WTC11 (cell line): ENCODE measurements at regions not wholly inside any gene's neighbourhood (a gene's known extent, or its start where the extent isn't known, plus 50 kb on each side); places are given as distances from the start of the nearest gene placed in this dataset.

Experiments used
- ATF1 ChIP-seq: sonication (generic); formaldehyde crosslinking; IDR thresholded peaks from 2 replicates; pipeline ENCODE4 v1.8.1; 2023; ENCODE audit warnings: mild to moderate bottlenecking, moderate library complexity, missing genetic modification reagents
- CREB1 ChIP-seq: sonication (generic); formaldehyde crosslinking; IDR thresholded peaks from 2 replicates; pipeline ENCODE4 v1.8.0; 2023; ENCODE audit warnings: mild to moderate bottlenecking, missing genetic modification reagents
- CTCF ChIP-seq: fragments of 200-600 bp; IDR thresholded peaks from 2 replicates; pipeline ENCODE4 v1.8.0; 2022; ENCODE audit warnings: antibody characterized with exemption
- ELF4 ChIP-seq: sonication (generic); formaldehyde crosslinking; IDR thresholded peaks from 2 replicates; pipeline ENCODE4 v1.8.1; 2022; ENCODE audit warnings: low read depth, mild to moderate bottlenecking, moderate library complexity, missing genetic modification reagents
- NFE2L1 ChIP-seq: sonication (generic); formaldehyde crosslinking; IDR thresholded peaks from 2 replicates; pipeline ENCODE4 v1.8.1; 2023; ENCODE audit warnings: missing genetic modification reagents
- NR2C2 ChIP-seq: sonication (generic); formaldehyde crosslinking; IDR thresholded peaks from 2 replicates; pipeline ENCODE4 v1.8.0; 2022; ENCODE audit warnings: mild to moderate bottlenecking, missing genetic modification reagents
- PRDM15 ChIP-seq: sonication (generic); formaldehyde crosslinking; IDR thresholded peaks from 2 replicates; pipeline ENCODE4 v1.8.0; 2022; ENCODE audit warnings: missing genetic modification reagents
- STAT6 ChIP-seq: sonication (generic); formaldehyde crosslinking; conservative IDR thresholded peaks from 2 replicates; pipeline ENCODE4 v1.8.1; 2023; ENCODE audit warnings: mild to moderate bottlenecking, low read depth, missing genetic modification reagents, moderate library complexity
- ZNF121 ChIP-seq: sonication (generic); formaldehyde crosslinking; IDR thresholded peaks from 2 replicates; pipeline ENCODE4 v1.8.0; 2023; ENCODE audit warnings: missing genetic modification reagents
- ZNF423 ChIP-seq: fragments of 250-450 bp; sonication (Bioruptor Pico); IDR thresholded peaks from 2 replicates; pipeline ENCODE4 v2.1.2; 2022; ENCODE audit warnings: mild to moderate bottlenecking, moderate library complexity
- TF ChIP-seq, protein P1 (sequence below): sonication (generic); formaldehyde crosslinking; conservative IDR thresholded peaks from 2 replicates; pipeline ENCODE4 v1.8.1; 2022; ENCODE audit warnings: mild to moderate bottlenecking, missing genetic modification reagents

DNA sequence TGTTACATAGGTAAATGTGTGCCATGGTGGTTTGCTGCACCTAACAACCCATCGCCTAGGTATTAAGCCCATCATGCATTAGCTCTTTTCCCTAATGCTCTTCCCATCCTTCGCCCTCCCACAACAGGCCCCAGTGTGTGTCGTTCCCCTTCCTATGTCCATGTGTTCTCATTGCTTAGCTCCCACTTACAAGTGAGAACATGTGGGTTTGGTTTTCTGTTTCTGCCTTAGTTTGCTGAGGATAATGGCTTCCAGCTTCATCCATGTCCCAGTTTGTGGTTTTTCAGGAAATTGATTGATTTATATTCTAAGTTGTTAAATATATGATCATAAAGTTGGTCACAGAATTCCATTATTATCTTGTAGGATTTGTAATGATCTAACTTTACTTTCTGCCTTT, 85.3 kb upstream of the CAST start:
- TF ChIP-seq CTCF (no peak), ZNF121 (no peak), CREB1 (CRISPR knock-in tag) (no peak), PRDM15 (CRISPR knock-in tag) (no peak), NR2C2 (CRISPR knock-in tag) (no peak), ELF4 (CRISPR knock-in tag) (no peak), ATF1 (no peak), STAT6 (CRISPR knock-in tag) (no peak), NFE2L1 (no peak), ZNF423 (CRISPR knock-in tag) (no peak)
- TF ChIP-seq, protein P1, sequence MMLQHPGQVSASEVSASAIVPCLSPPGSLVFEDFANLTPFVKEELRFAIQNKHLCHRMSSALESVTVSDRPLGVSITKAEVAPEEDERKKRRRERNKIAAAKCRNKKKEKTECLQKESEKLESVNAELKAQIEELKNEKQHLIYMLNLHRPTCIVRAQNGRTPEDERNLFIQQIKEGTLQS (CRISPR knock-in tag): no peak
